Naive thymus-derived CD4-positive, alpha-beta T cell (primary cell): ENCODE measurements at regions not wholly inside any gene's neighbourhood (a gene's known extent, or its start where the extent isn't known, plus 50 kb on each side); places are given as distances from the start of the nearest gene placed in this dataset.
"Not testable (repeated sequence)": the region's sequence is repeated elsewhere in the genome, so short reads cannot be mapped to it uniquely, and the experiment has no call there.

Source experiments
- ATAC-seq: fragments of 150-1000 bp; cut with Tn5 transposase; 2 replicates; pipeline ENCODE4 v1.10.0; 2021; ENCODE audit warnings: mild to moderate bottlenecking, moderate library complexity
- CTCF ChIA-PET: fragments of 350-600 bp; sonication (Branson Sonifier 250); formaldehyde crosslinking; loops from one replicate; lab custom pipeline; 2021; ENCODE audit warnings: antibody characterized with exemption; lab: Charles Lee
- POLR2A ChIA-PET: fragments of 350-600 bp; sonication (Branson Sonifier 250); formaldehyde crosslinking; loops from one replicate; lab custom pipeline; 2021; ENCODE audit warnings: antibody characterized with exemption, inconsistent platforms; lab: Charles Lee
- DNase-seq, 9 donors: peaks; one replicate each; pipeline versions ENCODE4 v3.0.0 to v3.0.0-alpha.2; 2020 to 2022; ENCODE audit warnings: mixed read lengths in 1 of 9
- H3K27ac ChIP-seq: one replicate; pipeline ENCODE4 v1.7.0; 2013; ENCODE audit warnings: mild to moderate bottlenecking, low read depth, low read length, moderate library complexity
- H3K27me3 ChIP-seq, 2 donors: one replicate each; pipeline ENCODE4 v1.7.0; 2013; ENCODE audit warnings: low read length in 2 of 2, mild to moderate bottlenecking in 2 of 2, moderate library complexity in 2 of 2; ENCODE audit not compliant: control insufficient read depth in 2 of 2, insufficient read depth in 2 of 2
- H3K36me3 ChIP-seq, 3 experiments: 1 replicate in 2 of 3; 2 replicates in 1 of 3; pipeline ENCODE4 v1.7.0; 2013; ENCODE audit warnings: low read length in 3 of 3, mild to moderate bottlenecking in 3 of 3, moderate library complexity in 1 of 3; ENCODE audit not compliant: insufficient read depth in 3 of 3, control insufficient read depth in 2 of 3
- H3K4me1 ChIP-seq, 2 donors: one replicate each; pipeline ENCODE4 v1.7.0; 2013; ENCODE audit warnings: low read length in 2 of 2, mild to moderate bottlenecking in 2 of 2, moderate library complexity in 1 of 2; ENCODE audit not compliant: control insufficient read depth in 2 of 2, insufficient read depth in 2 of 2
- H3K4me3 ChIP-seq: 2 replicates; pipeline ENCODE4 v1.7.0; 2013; ENCODE audit warnings: mild to moderate bottlenecking, low read length
- H3K9me3 ChIP-seq, 3 experiments: 1 replicate in 2 of 3; 2 replicates in 1 of 3; pipeline ENCODE4 v1.7.0; 2013; ENCODE audit warnings: low read length in 3 of 3; ENCODE audit not compliant: control insufficient read depth in 2 of 3
- H3K27ac Mint-ChIP-seq, 9 donors: one replicate each; pipeline ENCODE4 v1.8.0; 2020 to 2022; ENCODE audit warnings: mixed read lengths in 9 of 9, mild to moderate bottlenecking in 8 of 9, moderate library complexity in 5 of 9, inconsistent platforms in 2 of 9
- H3K27me3 Mint-ChIP-seq, 5 donors: one replicate each; pipeline ENCODE4 v1.8.0; 2021 to 2022; ENCODE audit warnings: mixed read lengths in 5 of 5, mild to moderate bottlenecking in 1 of 5
- H3K36me3 Mint-ChIP-seq, 5 donors: one replicate each; pipeline ENCODE4 v1.8.0; 2020 to 2022; ENCODE audit warnings: mixed read lengths in 5 of 5, mild to moderate bottlenecking in 3 of 5, inconsistent platforms in 1 of 5
- H3K4me1 Mint-ChIP-seq, 7 donors: one replicate each; pipeline ENCODE4 v1.8.0; 2020 to 2022; ENCODE audit warnings: mixed read lengths in 7 of 7, mild to moderate bottlenecking in 3 of 7, inconsistent platforms in 1 of 7
- H3K4me3 Mint-ChIP-seq, 10 donors: one replicate each; pipeline ENCODE4 v1.8.0; 2020 to 2022; ENCODE audit warnings: mild to moderate bottlenecking in 10 of 10, mixed read lengths in 10 of 10, moderate library complexity in 6 of 10, inconsistent platforms in 2 of 10
- H3K9me3 Mint-ChIP-seq, 11 donors: one replicate each; pipeline ENCODE4 v1.8.0; 2020 to 2022; ENCODE audit warnings: mixed read lengths in 11 of 11, mild to moderate bottlenecking in 4 of 11, inconsistent platforms in 1 of 11, moderate library complexity in 1 of 11
- intact Hi-C, 2 donors: fragments of 100-400 bp; cut with micrococcal nuclease; formaldehyde crosslinking; loops; one replicate each; pipeline ENCODE4 v1.15.1; 2023

GRCh38 chr2:21194147-21194546 lies 70.4 kb downstream of the TDRD15 start:
- H3K36me3 Mint-ChIP-seq, result no peaks in the 10 kb centered on the region
- no peaks in the 10 kb centered on the region for H3K4me1 Mint-ChIP-seq
- Histone ChIP-seq H3K9me3 (no peaks in the 10 kb centered on the region), H3K4me1 (no peaks in the 10 kb centered on the region), H3K36me3 (no peaks in the 10 kb centered on the region), H3K27ac (no peak overlapping the region), H3K27me3 (no peaks in the 10 kb centered on the region), H3K4me3 (no peak overlapping the region)
- H3K27me3 Mint-ChIP-seq, result peaks cover 0 to 9% (median 4%) of the 10 kb centered on the region in 5 donors
- no peak overlapping the region for H3K27ac Mint-ChIP-seq
- no peak for DNase-seq
- no peak for ATAC-seq
- ChIA-PET POLR2A (no interaction called here), CTCF (no interaction called here)
- intact Hi-C loops, result no loop called here
- no peak overlapping the region for H3K4me3 Mint-ChIP-seq
- peaks cover 0 to 4% (median 0%) of the 10 kb centered on the region in 11 donors for H3K9me3 Mint-ChIP-seq

DNA sequence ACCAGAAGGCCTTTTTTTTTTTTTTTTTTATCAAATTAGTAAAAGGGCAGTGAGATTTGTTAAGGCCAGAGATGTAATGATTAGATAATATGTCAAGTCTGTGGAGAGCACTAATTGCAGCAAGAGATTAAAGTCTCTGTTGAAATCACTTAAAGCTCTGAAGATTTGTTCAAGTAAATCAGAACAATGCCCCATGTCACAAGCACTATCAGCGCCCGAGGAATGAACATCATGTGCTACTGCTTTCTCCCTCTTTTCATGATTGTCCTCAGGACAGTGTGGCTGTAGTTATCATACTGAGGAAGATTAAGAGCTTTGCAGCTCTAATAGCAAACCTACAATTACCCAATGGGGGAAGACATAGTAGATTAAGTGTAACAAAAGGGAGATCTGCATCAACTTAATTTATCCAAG lies 71.1 kb downstream of the TDRD15 start:
- ChIA-PET CTCF (no interaction called here), POLR2A (no interaction called here)
- H3K27ac ChIP-seq, result no peak overlapping the region
- Mint-ChIP-seq H3K36me3 (no peaks in the 10 kb centered on the region), H3K27ac (no peak overlapping the region), H3K4me1 (no peaks in the 10 kb centered on the region), H3K9me3 (peaks cover 0 to 4% (median 0%) of the 10 kb centered on the region in 11 donors), H3K4me3 (no peak overlapping the region), H3K27me3 (peaks cover 0 to 9% (median 4%) of the 10 kb centered on the region in 5 donors)
- H3K27me3 ChIP-seq, result no peaks in the 10 kb centered on the region
- no peak for DNase-seq
- no peak overlapping the region for H3K4me3 ChIP-seq
- H3K4me1 ChIP-seq, result no peaks in the 10 kb centered on the region
- intact Hi-C loops, result no loop called here
- H3K36me3 ChIP-seq, result no peaks in the 10 kb centered on the region
- H3K9me3 ChIP-seq, result no peaks in the 10 kb centered on the region
- no peak for ATAC-seq

- no peak for DNase-seq
- no peaks in the 10 kb centered on the region for H3K4me1 Mint-ChIP-seq
- Histone ChIP-seq H3K27ac (no peak overlapping the region), H3K4me1 (no peaks in the 10 kb centered on the region), H3K4me3 (no peak overlapping the region), H3K9me3 (no peaks in the 10 kb centered on the region), H3K27me3 (no peaks in the 10 kb centered on the region), H3K36me3 (no peaks in the 10 kb centered on the region)
- H3K4me3 Mint-ChIP-seq, result no peak overlapping the region
- H3K9me3 Mint-ChIP-seq, result peaks cover 0 to 4% (median 0%) of the 10 kb centered on the region in 11 donors
- no peaks in the 10 kb centered on the region for H3K36me3 Mint-ChIP-seq
- ChIA-PET POLR2A (no interaction called here), CTCF (no interaction called here)
- intact Hi-C loops, result no loop called here
- H3K27me3 Mint-ChIP-seq, result peaks cover 0 to 9% (median 4%) of the 10 kb centered on the region in 5 donors
- no peak overlapping the region for H3K27ac Mint-ChIP-seq
- ATAC-seq, result no peak
Observed at GRCh38 chr2:21195326-21195725, 71.6 kb downstream of the TDRD15 start.

DNA sequence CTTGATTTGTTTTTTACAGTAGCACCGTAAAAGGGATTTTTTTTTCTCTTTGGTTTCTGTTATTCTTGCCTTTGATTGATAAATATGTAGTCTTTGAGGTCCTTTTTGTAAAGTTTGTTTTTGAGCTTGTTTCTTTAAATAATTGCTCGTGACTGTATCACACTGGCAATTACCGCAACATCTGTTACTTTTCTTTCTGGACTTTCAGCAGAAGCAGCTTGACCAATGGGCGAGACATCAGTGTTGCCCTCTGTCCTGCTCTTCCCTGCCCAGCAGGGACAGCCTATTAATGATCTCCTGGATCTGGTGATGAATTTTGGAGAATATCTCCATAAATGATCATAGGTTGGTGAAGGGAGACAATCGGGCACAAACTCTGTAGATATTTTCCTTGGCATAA lies 74.9 kb downstream of the TDRD15 start:
- Histone ChIP-seq H3K27ac (no peak overlapping the region), H3K27me3 (no peaks in the 10 kb centered on the region), H3K36me3 (no peaks in the 10 kb centered on the region), H3K4me1 (no peaks in the 10 kb centered on the region), H3K4me3 (no peak overlapping the region), H3K9me3 (no peaks in the 10 kb centered on the region)
- DNase-seq, result no peak
- H3K4me1 Mint-ChIP-seq, result no peaks in the 10 kb centered on the region
- ChIA-PET POLR2A (no interaction called here), CTCF (no interaction called here)
- H3K9me3 Mint-ChIP-seq, result peaks cover 0 to 3% (median 0%) of the 10 kb centered on the region in 11 donors
- intact Hi-C loops, result no loop called here
- H3K27ac Mint-ChIP-seq, result no peak overlapping the region
- H3K36me3 Mint-ChIP-seq, result no peaks in the 10 kb centered on the region
- ATAC-seq, result no peak
- H3K4me3 Mint-ChIP-seq, result no peak overlapping the region
- peaks cover 0 to 8% (median 4%) of the 10 kb centered on the region in 5 donors for H3K27me3 Mint-ChIP-seq

DNA sequence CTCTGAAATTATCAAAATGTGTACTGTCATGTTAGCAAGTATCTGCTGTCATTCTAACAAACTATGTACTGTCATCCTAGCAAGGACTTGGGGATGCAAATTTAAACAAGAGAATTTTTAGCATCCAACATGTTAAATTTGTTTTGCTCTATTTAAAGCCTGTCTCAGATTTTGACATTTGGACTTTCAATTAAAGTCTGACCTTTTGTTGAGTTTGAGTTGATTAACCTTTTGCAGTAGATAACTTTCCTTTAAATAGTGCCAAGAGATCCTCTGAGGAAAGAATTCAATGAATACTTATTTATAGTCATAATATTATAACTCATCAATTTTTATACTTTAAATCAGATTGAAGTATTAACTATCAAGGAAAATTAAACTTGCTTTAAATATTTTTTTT lies 80.2 kb downstream of the TDRD15 start:
- Mint-ChIP-seq H3K4me1 (no peaks in the 10 kb centered on the region), H3K27me3 (no peaks in the 10 kb centered on the region), H3K36me3 (no peaks in the 10 kb centered on the region), H3K9me3 (peaks cover 0 to 9% (median 0%) of the 10 kb centered on the region in 11 donors), H3K27ac (no peak overlapping the region), H3K4me3 (no peak overlapping the region)
- ATAC-seq (no peak), DNase-seq (no peak)
- ChIA-PET CTCF (no interaction called here), POLR2A (no interaction called here)
- no peaks in the 10 kb centered on the region for H3K4me1 ChIP-seq
- intact Hi-C loops, result no loop called here
- H3K27me3 ChIP-seq, result no peaks in the 10 kb centered on the region
- no peaks in the 10 kb centered on the region for H3K36me3 ChIP-seq
- no peaks in the 10 kb centered on the region for H3K9me3 ChIP-seq
- no peak overlapping the region for H3K4me3 ChIP-seq
- H3K27ac ChIP-seq, result no peak overlapping the region

- H3K4me1 Mint-ChIP-seq, intact Hi-C loops, H3K9me3 ChIP-seq, POLR2A ChIA-PET, DNase-seq, H3K27me3 Mint-ChIP-seq, H3K27me3 ChIP-seq, H3K4me3 ChIP-seq, H3K4me3 Mint-ChIP-seq, H3K36me3 Mint-ChIP-seq, ATAC-seq, H3K4me1 ChIP-seq, CTCF ChIA-PET, H3K27ac ChIP-seq, H3K27ac Mint-ChIP-seq, H3K36me3 ChIP-seq: not testable (repeated sequence)
- peaks cover 0 to 10% (median 3%) of the 10 kb centered on the region in 11 donors for H3K9me3 Mint-ChIP-seq
Observed at GRCh38 chr2:21214085-21214484, 90.3 kb downstream of the TDRD15 start.

GRCh38 chr2:21217442-21217841 lies 93.7 kb downstream of the TDRD15 start:
- peaks cover 0 to 9% (median 2%) of the 10 kb centered on the region in 11 donors for H3K9me3 Mint-ChIP-seq
- no peak overlapping the region for H3K27ac Mint-ChIP-seq
- H3K27me3 Mint-ChIP-seq, result peaks cover 0 to 4% (median 0%) of the 10 kb centered on the region in 5 donors

More at GRCh38 chr2:21217442-21217841, 93.7 kb downstream of the TDRD15 start:
- H3K4me3 Mint-ChIP-seq, result no peak overlapping the region
- ChIA-PET POLR2A (no interaction called here), CTCF (no interaction called here)
- intact Hi-C loops, result no loop called here
- Histone ChIP-seq H3K4me1 (no peaks in the 10 kb centered on the region), H3K9me3 (no peaks in the 10 kb centered on the region), H3K4me3 (no peak overlapping the region), H3K27ac (no peak overlapping the region), H3K36me3 (no peaks in the 10 kb centered on the region), H3K27me3 (no peaks in the 10 kb centered on the region)
- no peaks in the 10 kb centered on the region for H3K4me1 Mint-ChIP-seq
- ATAC-seq (no peak), DNase-seq (no peak)
- no peaks in the 10 kb centered on the region for H3K36me3 Mint-ChIP-seq
